GM18868 (cell line): ENCODE measurements at regions not wholly inside any gene's neighbourhood (a gene's known extent, or its start where the extent isn't known, plus 50 kb on each side); places are given as distances from the start of the nearest gene placed in this dataset.

ENCODE experiments used
- ATAC-seq: cut with Tn5 transposase; IDR thresholded peaks from one replicate; pipeline ENCODE4 v1.9.1; 2021; ENCODE audit warnings: mild to moderate bottlenecking, moderate library complexity; ENCODE audit not compliant: unreplicated experiment

GRCh38 chr7:42460148-42460547 lies 223.1 kb upstream of the GLI3 start:
- ATAC-seq, result no peak

GRCh38 chr7:42457663-42458062 lies 220.7 kb upstream of the GLI3 start:
- ATAC-seq, result no peak

DNA sequence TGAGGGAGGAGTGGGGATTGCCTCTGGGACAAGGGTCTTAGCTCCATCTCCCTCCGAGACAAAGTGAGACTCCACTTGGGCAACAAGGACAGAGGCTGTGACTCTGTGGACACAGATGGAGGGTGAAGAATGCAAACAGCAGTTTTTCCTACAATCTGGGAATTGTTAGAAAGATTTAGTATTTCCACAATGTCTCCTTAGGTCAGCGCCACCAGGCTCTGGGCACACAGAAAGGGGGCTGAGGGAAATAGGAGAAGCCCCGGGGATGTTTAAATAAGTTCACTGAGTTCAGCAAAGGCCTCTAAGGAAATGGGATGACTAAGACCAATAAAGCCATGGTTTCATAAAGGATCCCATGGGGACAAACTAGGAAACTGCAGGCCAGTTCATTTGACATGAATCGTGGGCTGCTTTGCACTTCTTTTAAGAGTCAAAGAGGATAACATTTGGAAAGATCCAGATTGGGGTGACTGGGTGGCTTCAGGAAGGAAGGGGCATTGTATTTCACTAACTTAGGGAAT lies 219.8 kb upstream of the GLI3 start:
- no peak for ATAC-seq

GRCh38 chr7:42456267-42456666 lies 219.3 kb upstream of the GLI3 start:
- ATAC-seq, result no peak

GRCh38 chr7:42453931-42454361 lies 216.9 kb upstream of the GLI3 start:
- no peak for ATAC-seq

DNA sequence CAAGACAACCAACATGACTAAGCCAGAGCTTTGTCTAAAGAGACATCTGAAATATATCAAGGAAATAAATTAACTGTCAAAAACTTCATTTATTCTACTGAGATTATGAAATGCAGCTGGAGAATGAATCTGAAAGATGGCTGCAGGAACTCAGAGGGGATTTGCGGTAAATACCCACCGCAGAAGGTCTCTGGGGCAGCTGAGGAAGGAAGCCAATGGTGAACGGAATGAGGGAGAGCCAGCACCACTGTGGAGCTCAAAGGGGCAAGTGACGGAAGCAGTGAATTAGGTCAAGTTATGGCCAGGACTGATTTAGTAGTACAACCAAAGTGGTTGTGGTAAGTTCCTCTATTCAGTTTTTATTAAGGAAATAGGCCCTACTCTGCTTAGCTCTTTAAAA lies 215.3 kb upstream of the GLI3 start:
- no peak for ATAC-seq

- no peak for ATAC-seq
These were observed 212.4 kb upstream of the GLI3 start for GRCh38 chr7:42449431-42449830.

- ATAC-seq, result no peak
These were observed 211.9 kb upstream of the GLI3 start for GRCh38 chr7:42448901-42449300.

DNA sequence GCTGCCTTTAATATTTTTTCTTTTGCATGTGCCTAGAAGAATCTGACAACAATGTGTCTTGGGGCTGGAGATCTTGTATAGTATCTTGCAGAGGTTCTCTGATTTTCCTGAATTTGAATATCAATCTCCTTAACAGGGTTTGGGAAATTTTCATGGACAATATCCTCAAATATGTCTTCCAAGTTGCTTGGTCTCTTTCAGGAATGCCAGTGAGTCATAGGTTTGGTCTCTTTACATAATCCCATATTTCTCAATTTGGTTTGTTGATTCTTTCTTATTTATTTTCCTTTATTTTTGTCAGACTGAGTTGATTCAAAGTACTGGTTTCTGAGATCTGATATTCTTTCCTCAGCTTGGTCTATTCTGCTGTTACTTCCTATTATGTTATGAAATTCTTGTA lies 208.7 kb upstream of the GLI3 start:
- no peak for ATAC-seq

GRCh38 chr7:42440951-42441350 lies 203.9 kb upstream of the GLI3 start:
- no peak for ATAC-seq

- no peak for ATAC-seq
These were observed 195.6 kb upstream of the GLI3 start for GRCh38 chr7:42432644-42433043.

- no peak for ATAC-seq
These were observed 194.9 kb upstream of the GLI3 start for GRCh38 chr7:42431873-42432272.

DNA sequence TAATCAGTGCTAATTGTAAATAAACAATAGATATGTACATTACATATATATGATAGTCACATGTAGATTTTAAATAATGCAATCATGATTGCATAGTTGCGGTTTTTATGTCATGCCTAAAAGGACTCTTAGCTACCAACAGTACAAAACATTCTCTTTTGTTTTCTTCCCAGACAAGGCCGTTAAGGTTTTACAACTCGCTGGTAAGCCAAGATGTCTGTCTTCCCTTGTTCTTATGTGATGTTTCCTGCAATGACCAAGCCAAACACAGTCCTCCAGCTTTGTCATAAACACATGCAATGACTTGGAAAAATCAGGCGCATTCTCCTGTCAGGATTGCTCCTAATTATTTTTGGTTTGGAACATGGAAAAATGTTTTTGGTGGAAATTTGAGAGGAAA lies 192.3 kb upstream of the GLI3 start:
- ATAC-seq, result no peak

- ATAC-seq, result no peak
These were observed 189.2 kb upstream of the GLI3 start for GRCh38 chr7:42426163-42426562.

DNA sequence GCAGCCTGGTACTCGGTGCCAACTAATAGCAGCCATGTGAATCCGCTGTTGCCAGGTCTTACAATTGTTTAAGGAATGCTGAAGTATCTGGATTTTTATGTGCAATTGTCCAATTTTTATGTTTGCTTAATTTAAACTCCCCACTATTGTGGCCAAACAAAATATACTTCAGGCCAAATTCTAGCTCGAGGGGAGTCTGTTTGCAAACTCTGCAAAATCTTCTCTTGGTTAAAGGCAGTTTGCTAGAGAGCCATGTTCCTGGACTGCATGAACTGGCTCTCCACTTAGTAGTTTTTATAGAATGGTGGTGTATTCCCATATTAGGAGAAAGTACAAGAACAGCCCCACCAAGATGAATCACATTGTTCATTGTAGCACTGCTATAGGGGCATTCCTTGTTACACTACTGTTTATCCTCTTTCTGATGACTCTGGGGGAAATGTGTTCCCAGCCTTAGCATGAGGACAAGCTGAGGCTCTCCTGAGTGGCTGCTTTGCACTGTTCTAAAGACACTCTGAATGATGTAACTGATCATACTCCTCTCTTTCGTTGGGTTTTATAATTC lies 178.0 kb upstream of the GLI3 start:
- ATAC-seq, result no peak

DNA sequence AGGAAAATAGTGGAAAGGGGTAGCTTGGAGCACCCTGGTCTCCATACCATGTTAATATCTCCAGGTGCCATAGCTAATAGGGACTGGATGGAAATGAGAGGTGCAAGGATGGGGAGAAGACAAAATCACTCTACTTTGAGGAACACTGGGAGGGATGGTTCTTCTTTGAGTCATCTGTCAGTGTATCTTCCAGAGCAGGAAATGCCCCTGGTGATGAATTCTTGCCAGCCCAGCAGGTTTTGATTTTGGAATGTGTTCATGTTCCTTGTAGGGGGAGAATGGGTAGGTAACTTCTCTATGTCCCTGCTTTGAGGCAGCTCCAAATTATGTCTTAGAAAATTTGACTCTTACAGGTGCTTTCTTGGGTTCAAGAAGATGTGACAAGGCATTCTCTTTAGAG lies 177.0 kb upstream of the GLI3 start:
- ATAC-seq, result no peak

- ATAC-seq, result no peak
These were observed 172.3 kb upstream of the GLI3 start for GRCh38 chr7:42409296-42409695.

- ATAC-seq, result no peak
These were observed 170.8 kb upstream of the GLI3 start for GRCh38 chr7:42407833-42408232.

- no peak for ATAC-seq
These were observed 170.2 kb upstream of the GLI3 start for GRCh38 chr7:42407021-42407710.

DNA sequence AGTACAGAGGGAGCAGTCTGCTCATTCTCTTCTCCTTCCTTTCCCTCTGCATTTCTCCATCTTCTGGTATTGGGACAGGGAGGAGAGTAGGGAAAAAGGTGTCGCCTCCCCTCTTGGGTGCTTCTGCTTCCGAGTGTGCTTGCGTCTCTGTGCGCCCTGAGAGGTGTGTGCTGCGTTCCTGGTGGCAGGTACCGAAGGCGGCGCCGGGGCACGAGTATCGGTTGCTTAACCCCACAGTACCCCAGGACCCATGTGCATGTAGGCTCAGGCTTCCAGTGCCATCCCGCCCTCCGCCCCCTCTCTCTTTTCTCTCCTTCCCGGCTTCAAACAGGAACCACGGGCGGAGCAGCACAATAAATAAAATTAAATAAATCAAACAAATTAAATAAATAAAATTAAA lies 169.3 kb upstream of the GLI3 start:
- ATAC-seq, result no peak

- ATAC-seq, result no peak
These were observed 168.8 kb upstream of the GLI3 start for GRCh38 chr7:42405782-42406181.

DNA sequence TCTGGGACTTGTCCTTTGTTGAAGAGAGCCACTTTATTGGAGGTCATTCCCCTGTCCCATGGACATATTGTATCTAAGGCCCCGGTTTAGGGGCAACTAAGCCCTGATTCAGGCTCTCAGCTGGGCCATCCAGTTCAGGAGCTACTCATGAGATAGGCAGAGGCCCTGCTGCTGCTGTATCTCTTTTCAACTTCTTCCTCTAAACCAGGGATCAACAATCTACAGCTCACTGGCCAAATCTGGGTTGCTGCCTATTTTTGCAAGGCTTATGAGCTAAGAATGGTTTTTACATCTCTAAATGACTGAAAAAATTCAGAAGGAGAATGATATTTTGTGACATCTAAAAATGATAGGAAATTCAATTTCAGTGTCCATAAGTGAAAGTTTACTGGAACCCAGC lies 166.8 kb upstream of the GLI3 start:
- ATAC-seq, result no peak

GRCh38 chr7:42400961-42401360 lies 164.0 kb upstream of the GLI3 start:
- no peak for ATAC-seq
